HG03460 (cell line): ENCODE measurements at regions not wholly inside any gene's neighbourhood (a gene's known extent, or its start where the extent isn't known, plus 50 kb on each side); places are given as distances from the start of the nearest gene placed in this dataset.

Experiments used
- ATAC-seq: cut with Tn5 transposase; IDR thresholded peaks from one replicate; pipeline ENCODE4 v1.9.1; 2021; ENCODE audit not compliant: unreplicated experiment

DNA sequence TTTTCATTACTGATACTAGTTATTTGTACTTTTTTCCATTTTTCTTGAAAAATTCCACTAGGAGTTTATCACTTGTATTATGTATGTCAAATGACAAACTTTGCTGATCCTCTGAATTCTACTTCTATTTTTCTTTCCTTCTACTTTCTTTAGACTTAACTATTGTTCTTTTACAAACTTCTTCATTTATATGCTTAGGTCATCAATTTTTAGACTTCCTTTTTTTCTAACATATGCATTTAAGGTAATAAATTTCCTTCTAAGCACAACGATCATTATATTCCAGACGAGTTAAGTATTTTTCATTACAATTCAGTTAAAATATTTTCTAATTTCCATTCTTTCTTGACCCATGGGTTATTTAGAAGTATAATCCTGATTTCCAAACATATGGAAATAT, 240.8 kb downstream of the NHLRC3 start:
- ATAC-seq, result no peak

DNA sequence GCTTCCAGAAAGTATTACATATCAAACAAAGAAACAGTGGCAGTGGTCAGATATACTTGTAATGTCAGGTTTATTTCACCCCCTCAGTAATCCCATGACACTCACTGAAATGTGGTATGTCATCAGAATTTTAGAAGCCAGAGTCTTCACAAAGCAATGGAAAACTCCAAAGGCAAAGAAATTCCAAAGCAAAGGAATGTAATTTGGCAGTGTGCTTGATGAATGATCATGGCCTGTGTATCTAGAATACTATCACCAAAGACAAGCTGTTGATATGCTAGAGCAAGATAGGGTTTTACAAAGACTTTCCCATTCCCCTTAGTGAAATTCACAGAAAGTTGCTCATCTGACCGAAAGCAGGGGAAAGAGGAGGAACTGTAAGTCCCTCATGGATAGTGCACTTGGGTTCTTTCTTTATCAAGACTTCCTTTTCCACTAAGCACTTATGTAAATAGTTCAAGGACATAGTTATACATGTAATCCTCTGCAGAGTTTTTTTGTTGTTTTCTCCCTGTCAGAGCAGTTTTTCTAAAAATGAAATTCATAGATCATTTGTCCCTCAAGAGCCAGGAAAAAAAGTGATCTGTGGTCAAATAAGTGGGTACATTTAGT, 243.4 kb downstream of the NHLRC3 start:
- no peak for ATAC-seq

DNA sequence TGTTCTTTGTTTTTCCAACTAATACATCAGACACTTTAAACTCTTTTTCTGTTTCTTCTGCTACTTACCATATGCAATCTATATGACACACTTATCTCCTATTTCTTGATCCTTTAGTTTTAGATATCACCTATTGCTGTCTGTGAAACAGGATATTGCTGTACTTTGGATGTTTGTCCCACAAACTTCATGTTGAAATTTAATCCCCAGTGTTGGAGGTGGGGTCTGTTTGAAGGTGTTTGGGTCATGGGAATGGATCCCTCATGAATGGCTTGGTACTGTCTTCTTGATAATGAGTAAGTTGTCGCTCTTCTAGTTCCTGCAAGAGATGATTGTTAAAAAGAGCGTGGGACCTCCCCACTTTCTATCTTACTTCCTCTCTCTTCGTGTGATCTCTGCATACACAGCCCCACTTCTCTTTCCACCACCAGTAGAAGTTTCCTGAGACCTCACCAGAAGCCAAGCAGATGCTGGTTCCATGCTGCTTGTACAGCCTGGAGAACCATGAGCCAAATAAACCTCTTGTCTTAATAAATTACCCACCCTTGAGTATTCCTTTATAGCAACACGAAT, 244.2 kb downstream of the NHLRC3 start:
- peak; percentile 96 for ATAC-seq

GRCh38 chr13:39283072-39283471, 244.8 kb downstream of the NHLRC3 start:
- no peak for ATAC-seq

GRCh38 chr13:39284801-39285388, 246.6 kb downstream of the NHLRC3 start:
- no peak for ATAC-seq
